Liver (tissue), 2 donors: ENCODE measurements at regions not wholly inside any gene's neighbourhood (a gene's known extent, or its start where the extent isn't known, plus 50 kb on each side); places are given as distances from the start of the nearest gene placed in this dataset.

ENCODE experiments used
- RAD21 ChIP-seq, 2 donors: IDR thresholded peaks; 2 replicates each; pipeline ENCODE4 v1.6.1; 2016; ENCODE audit warnings: antibody characterized with exemption in 2 of 2, mild to moderate bottlenecking in 2 of 2
- TF ChIP-seq, protein P1 (sequence below): IDR thresholded peaks from 2 replicates; pipeline ENCODE4 v1.6.1; 2016; ENCODE audit warnings: antibody characterized with exemption
- donor health status: healthy.

DNA sequence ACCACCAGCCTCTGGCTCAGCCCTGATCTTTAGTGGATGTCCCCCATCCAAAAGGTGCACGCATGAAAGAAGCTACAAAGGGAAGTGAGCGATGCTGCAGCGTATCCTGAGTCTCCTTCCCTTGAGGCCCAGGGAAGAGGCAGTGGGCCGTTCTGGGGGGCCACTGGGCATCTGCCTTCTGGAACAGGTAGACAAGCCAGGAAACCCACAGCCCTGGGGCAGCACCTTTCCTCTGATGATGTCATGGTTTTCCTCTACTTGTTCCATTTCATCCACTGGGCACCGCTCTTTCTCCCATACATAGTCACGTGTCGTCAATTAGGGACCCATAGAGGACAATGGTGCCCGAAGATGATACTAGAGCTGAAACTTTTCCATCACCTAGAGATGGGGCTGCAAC is 194.0 kb upstream of the IRX1 start:
- TF ChIP-seq, protein P1, sequence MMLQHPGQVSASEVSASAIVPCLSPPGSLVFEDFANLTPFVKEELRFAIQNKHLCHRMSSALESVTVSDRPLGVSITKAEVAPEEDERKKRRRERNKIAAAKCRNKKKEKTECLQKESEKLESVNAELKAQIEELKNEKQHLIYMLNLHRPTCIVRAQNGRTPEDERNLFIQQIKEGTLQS = no peak
- no peak for TF ChIP-seq RAD21 (IDR thresholded peaks at IDR 0.05)
